ENCODE measurements at regions not wholly inside any gene's neighbourhood (a gene's known extent, or its start where the extent isn't known, plus 50 kb on each side); places are given as distances from the start of the nearest gene placed in this dataset.

- TF ChIP-seq CTCF (IDR thresholded peaks at IDR 0.05): no peak
- DNase-seq (ENCODE audit: low spot score): no peak
- no peak for ATAC-seq (ENCODE audit: low FRiP score)
These were observed 106.1 kb downstream of the RIPK4 start for GRCh38 chr21:41660748-41661147.

GRCh38 chr21:41659791-41660560 lies 106.9 kb downstream of the RIPK4 start:
- no peak for DNase-seq (ENCODE audit: low spot score)
- TF ChIP-seq CTCF (IDR thresholded peaks at IDR 0.05): no peak
- peak; percentile 85 for ATAC-seq (ENCODE audit: low FRiP score)

- ATAC-seq (ENCODE audit: low FRiP score) (no peak), DNase-seq (ENCODE audit: low spot score) (no peak)
- TF ChIP-seq CTCF (IDR thresholded peaks at IDR 0.05): no peak
These were observed 109.8 kb downstream of the RIPK4 start for GRCh38 chr21:41656946-41657525.

- TF ChIP-seq CTCF (IDR thresholded peaks at IDR 0.05): no peak
- DNase-seq (ENCODE audit: low spot score): no peak
- ATAC-seq (ENCODE audit: low FRiP score): no peak
These were observed 111.6 kb downstream of the RIPK4 start for GRCh38 chr21:41655259-41655658.

GRCh38 chr21:41653954-41654491 lies 112.8 kb downstream of the RIPK4 start:
- no peak for ATAC-seq (ENCODE audit: low FRiP score)
- TF ChIP-seq CTCF (IDR thresholded peaks at IDR 0.05): no peak
- DNase-seq (ENCODE audit: low spot score): no peak

GRCh38 chr21:41653243-41653953 lies 113.5 kb downstream of the RIPK4 start:
- no peak for ATAC-seq (ENCODE audit: low FRiP score)
- no peak for TF ChIP-seq CTCF (IDR thresholded peaks at IDR 0.05)
- DNase-seq (ENCODE audit: low spot score): no peak

Data from omental fat pad (tissue), 3 donors.